Breast epithelium (tissue), 4 donors: ENCODE measurements at regions not wholly inside any gene's neighbourhood (a gene's known extent, or its start where the extent isn't known, plus 50 kb on each side); places are given as distances from the start of the nearest gene placed in this dataset.

Experiments used
- DNase-seq, 2 donors: peaks; one replicate each; pipeline ENCODE4 v3.0.0-alpha.2; 2019; ENCODE audit warnings: low spot score in 2 of 2
- H3K27ac ChIP-seq, 2 donors: fragments of 200-600 bp; sonication (generic) in 1 of 2; one replicate each; pipeline ENCODE4 v1.5.1; 2016 to 2019; ENCODE audit warnings: mild to moderate bottlenecking in 1 of 2
- H3K27me3 ChIP-seq, 2 donors: fragments of 200-600 bp; sonication (generic) in 1 of 2; one replicate each; pipeline versions ENCODE4 v1.5.1 to v1.6.0; 2017 to 2019; ENCODE audit warnings: control low read depth in 1 of 2, mild to moderate bottlenecking in 1 of 2
- H3K36me3 ChIP-seq: fragments of 200-600 bp; one replicate; pipeline ENCODE4 v1.5.1; 2019
- H3K4me1 ChIP-seq, 2 donors: fragments of 200-600 bp; sonication (generic); one replicate each; pipeline ENCODE4 v1.5.1; 2016 to 2019; ENCODE audit warnings: control low read depth in 1 of 2
- H3K4me3 ChIP-seq, 3 donors: fragments of 200-600 bp; sonication (generic); 1 replicate in 2 of 3; 2 replicates in 1 of 3; pipeline ENCODE4 v1.5.1; 2016 to 2019; ENCODE audit warnings: mild to moderate bottlenecking in 3 of 3, moderate library complexity in 2 of 3
- H3K9me3 ChIP-seq, 2 donors: fragments of 200-600 bp; sonication (generic) in 1 of 2; one replicate each; pipeline ENCODE4 v1.5.1; 2016 to 2019; ENCODE audit warnings: control low read depth in 1 of 2
- CTCF ChIP-seq, 3 donors: fragments of 450-650 bp; IDR thresholded peaks; one replicate each; pipeline ENCODE4 v1.5.1; 2016 to 2017; ENCODE audit warnings: antibody characterized with exemption in 3 of 3, mild to moderate bottlenecking in 3 of 3, moderate library complexity in 3 of 3
- POLR2A ChIP-seq: fragments of 450-650 bp; IDR thresholded peaks from one replicate; pipeline ENCODE4 v1.6.1; 2016; ENCODE audit warnings: antibody characterized with exemption, mild to moderate bottlenecking, moderate library complexity
- POLR2AphosphoS5 ChIP-seq, 3 donors: sonication (generic); formaldehyde crosslinking; IDR thresholded peaks; one replicate each; pipeline ENCODE4 v1.6.1; 2017; ENCODE audit warnings: antibody characterized with exemption in 3 of 3
- intact Hi-C: fragments of 100-400 bp; cut with DNase I; formaldehyde crosslinking; loops from one replicate; pipeline ENCODE4 v1.15.1; 2023; ENCODE audit warnings: low total_unique reads

GRCh38 chr6:169846286-169847056 lies 95.0 kb downstream of the ERMARD start:
- intact Hi-C loops = no loop called here
- Histone ChIP-seq H3K27me3 (peaks cover 0 to 25% of the 10 kb centered on the region in 2 donors), H3K4me1 (no peaks in the 10 kb centered on the region), H3K36me3 (no peaks in the 10 kb centered on the region), H3K9me3 (no peaks in the 10 kb centered on the region), H3K4me3 (no peak overlapping the region), H3K27ac (no peak overlapping the region)
- DNase-seq = peak in 1 of 2 donors; percentile 25
- TF ChIP-seq POLR2AphosphoS5 (IDR thresholded peaks at IDR 0.05) (no peak), POLR2A (no peak), CTCF (IDR thresholded peaks at IDR 0.05) (no peak)

GRCh38 chr6:169845426-169846285 lies 94.2 kb downstream of the ERMARD start:
- Histone ChIP-seq H3K27ac (no peak overlapping the region), H3K4me1 (no peaks in the 10 kb centered on the region), H3K27me3 (peaks cover 0 to 25% of the 10 kb centered on the region in 2 donors), H3K4me3 (no peak overlapping the region), H3K9me3 (no peaks in the 10 kb centered on the region), H3K36me3 (no peaks in the 10 kb centered on the region)
- intact Hi-C loops = no loop called here
- DNase-seq = peak in 1 of 2 donors; percentile 42
- TF ChIP-seq POLR2A = no peak
- no peak for TF ChIP-seq CTCF (IDR thresholded peaks at IDR 0.05)
- TF ChIP-seq POLR2AphosphoS5 (IDR thresholded peaks at IDR 0.05) = no peak

- Histone ChIP-seq H3K4me3 (no peak overlapping the region), H3K27ac (no peak overlapping the region), H3K36me3 (no peaks in the 10 kb centered on the region), H3K4me1 (no peaks in the 10 kb centered on the region), H3K27me3 (peaks cover 0 to 25% of the 10 kb centered on the region in 2 donors), H3K9me3 (no peaks in the 10 kb centered on the region)
- no peak for TF ChIP-seq POLR2A
- no peak for TF ChIP-seq CTCF (IDR thresholded peaks at IDR 0.05)
- TF ChIP-seq POLR2AphosphoS5 (IDR thresholded peaks at IDR 0.05) = no peak
- DNase-seq = no peak
- intact Hi-C loops = no loop called here
Measured at GRCh38 chr6:169844946-169845345, 93.5 kb downstream of the ERMARD start.

- H3K4me3 ChIP-seq = no peak overlapping the region
- H3K27me3 ChIP-seq = peaks cover 0 to 25% of the 10 kb centered on the region in 2 donors
- no peak for DNase-seq
- H3K36me3 ChIP-seq = no peaks in the 10 kb centered on the region
- no peaks in the 10 kb centered on the region for H3K4me1 ChIP-seq
- TF ChIP-seq POLR2A (no peak), POLR2AphosphoS5 (IDR thresholded peaks at IDR 0.05) (no peak), CTCF (IDR thresholded peaks at IDR 0.05) (no peak)
- intact Hi-C loops = no loop called here
- no peak overlapping the region for H3K27ac ChIP-seq
- no peaks in the 10 kb centered on the region for H3K9me3 ChIP-seq
Measured at GRCh38 chr6:169843991-169844390, 92.6 kb downstream of the ERMARD start.

GRCh38 chr6:169843110-169843509 lies 91.7 kb downstream of the ERMARD start:
- H3K27me3 ChIP-seq = peaks cover 0 to 27% of the 10 kb centered on the region in 2 donors
- no peaks in the 10 kb centered on the region for H3K36me3 ChIP-seq
- no peak overlapping the region for H3K27ac ChIP-seq
- H3K4me1 ChIP-seq = no peaks in the 10 kb centered on the region
- peak in 1 of 2 donors; percentile 19 for DNase-seq
- H3K4me3 ChIP-seq = no peak overlapping the region
- intact Hi-C loops = no loop called here
- TF ChIP-seq POLR2A = no peak
- no peak for TF ChIP-seq POLR2AphosphoS5 (IDR thresholded peaks at IDR 0.05)
- TF ChIP-seq CTCF (IDR thresholded peaks at IDR 0.05) = no peak
- H3K9me3 ChIP-seq = no peaks in the 10 kb centered on the region
